Lung (tissue), 11 donors: ENCODE measurements at regions not wholly inside any gene's neighbourhood (a gene's known extent, or its start where the extent isn't known, plus 50 kb on each side); places are given as distances from the start of the nearest gene placed in this dataset.

Experiments used
- ATAC-seq: fragments of 200-7000 bp; cut with Tn5 transposase; one replicate; pipeline ENCODE4 v1.9.1; 2020; ENCODE audit warnings: moderate number of reproducible peaks; ENCODE audit not compliant: insufficient read depth, low FRiP score
- DNase-seq, 3 donors: peaks; one replicate each; pipeline ENCODE4 v3.0.0-alpha.2; 2013 to 2017
- H3K27ac ChIP-seq, 2 donors: one replicate each; pipeline ENCODE4 v1.5.1; 2013; ENCODE audit warnings: mild to moderate bottlenecking in 2 of 2, moderate library complexity in 2 of 2, control low read depth in 1 of 2, inconsistent platforms in 1 of 2, low read depth in 1 of 2, low read length in 1 of 2
- H3K27me3 ChIP-seq, 3 donors: one replicate each; pipeline ENCODE4 v1.5.1; 2013; ENCODE audit warnings: low read length in 2 of 3; ENCODE audit not compliant: control insufficient read depth in 3 of 3, insufficient read depth in 3 of 3
- H3K36me3 ChIP-seq, 4 donors: one replicate each; pipeline ENCODE4 v1.5.1; 2013; ENCODE audit warnings: low read length in 4 of 4, mild to moderate bottlenecking in 1 of 4, moderate library complexity in 1 of 4; ENCODE audit not compliant: control insufficient read depth in 4 of 4, insufficient read depth in 4 of 4
- H3K4me1 ChIP-seq, 5 donors: one replicate each; pipeline ENCODE4 v1.5.1; 2013; ENCODE audit warnings: low read length in 5 of 5, mild to moderate bottlenecking in 2 of 5, moderate library complexity in 1 of 5; ENCODE audit not compliant: control insufficient read depth in 5 of 5, insufficient read depth in 5 of 5
- H3K4me3 ChIP-seq: one replicate; pipeline ENCODE4 v1.5.1; 2013; ENCODE audit warnings: mild to moderate bottlenecking, control low read depth, moderate library complexity
- H3K9ac ChIP-seq, 2 donors: one replicate each; pipeline ENCODE4 v1.5.1; 2013; ENCODE audit warnings: low read length in 2 of 2, control low read depth in 1 of 2; ENCODE audit not compliant: insufficient read depth in 1 of 2
- H3K9me3 ChIP-seq, 4 donors: one replicate each; pipeline ENCODE4 v1.5.1; 2013; ENCODE audit warnings: low read length in 3 of 4, mild to moderate bottlenecking in 1 of 4, moderate library complexity in 1 of 4; ENCODE audit not compliant: control insufficient read depth in 4 of 4, insufficient read depth in 3 of 4
- CTCF ChIP-seq: IDR thresholded peaks from 2 replicates; pipeline ENCODE4 v1.5.1; 2012; ENCODE audit warnings: mild to moderate bottlenecking; ENCODE audit errors: control extremely low read depth, extremely low read depth
- WGBS, 2 donors: extraction: QIAGEN DNeasy Blood & Tissue Kit; methylation state at CpG; one replicate each; pipeline ENCODE4 v1.1.7; 2013; 5-methylcytosine and 5-hydroxymethylcytosine counted together
- donor health status: control.
- donor health status: control.
- donor health status: Bipolar disorder and iron deficiency.
- donor health status: healthy.
- donor health status: DM: yes; HTN: yes; CAD: no.

GRCh38 chr4:59936566-59936965 is 1263.6 kb upstream of the ADGRL3 start:
- Histone ChIP-seq H3K27ac (no peak overlapping the region), H3K36me3 (no peaks in the 10 kb centered on the region), H3K9ac (no peak overlapping the region), H3K4me3 (no peak overlapping the region), H3K27me3 (no peaks in the 10 kb centered on the region), H3K4me1 (no peaks in the 10 kb centered on the region), H3K9me3 (no peaks in the 10 kb centered on the region)
- WGBS, 2 donors = 71 to 83% methylated on average over 3 of the region's 3 CpGs
- DNase-seq (no peak), ATAC-seq (no peak)
- no peak for TF ChIP-seq CTCF

- 73 to 81% methylated on average over 1 of the region's 1 CpG for WGBS, 2 donors
These were observed 1262.0 kb upstream of the ADGRL3 start for GRCh38 chr4:59938166-59938565.

GRCh38 chr4:59945277-59945676 is 1254.8 kb upstream of the ADGRL3 start:
- WGBS, 2 donors = 73 to 80% methylated on average over 2 of the region's 2 CpGs
- TF ChIP-seq CTCF = no peak
- H3K9ac ChIP-seq = no peak overlapping the region
- DNase-seq (peak in 1 of 3 donors; percentile 1), ATAC-seq (no peak)
- no peak overlapping the region for H3K27ac ChIP-seq
- no peaks in the 10 kb centered on the region for H3K4me1 ChIP-seq
- H3K27me3 ChIP-seq = no peaks in the 10 kb centered on the region
- no peak overlapping the region for H3K4me3 ChIP-seq
- H3K9me3 ChIP-seq = peaks cover 0 to 4% (median 1%) of the 10 kb centered on the region in 4 donors
- no peaks in the 10 kb centered on the region for H3K36me3 ChIP-seq

More at GRCh38 chr4:59938166-59938565, 1262.0 kb upstream of the ADGRL3 start:
- no peak for TF ChIP-seq CTCF
- Histone ChIP-seq H3K4me3 (no peak overlapping the region), H3K27ac (no peak overlapping the region), H3K4me1 (no peaks in the 10 kb centered on the region), H3K27me3 (no peaks in the 10 kb centered on the region), H3K9me3 (no peaks in the 10 kb centered on the region), H3K36me3 (no peaks in the 10 kb centered on the region), H3K9ac (no peak overlapping the region)
- DNase-seq (no peak), ATAC-seq (no peak)

- Histone ChIP-seq H3K9ac (no peak overlapping the region), H3K9me3 (peaks cover 0 to 4% (median 1%) of the 10 kb centered on the region in 4 donors), H3K4me1 (no peaks in the 10 kb centered on the region), H3K4me3 (no peak overlapping the region), H3K36me3 (no peaks in the 10 kb centered on the region), H3K27ac (no peak overlapping the region), H3K27me3 (no peaks in the 10 kb centered on the region)
- ATAC-seq (no peak), DNase-seq (no peak)
- TF ChIP-seq CTCF = no peak
- WGBS, 2 donors = 85 to 88% methylated on average over 1 of the region's 1 CpG
These were observed 1254.4 kb upstream of the ADGRL3 start for GRCh38 chr4:59945716-59946115.
